Activated CD4-positive, alpha-beta T cell treated with anti-CD3 and anti-CD28 coated beads, Interleukin-2, amount 10 ng/mL, durations not matched to agents 24 days and 14 days (primary cell): ENCODE measurements at regions not wholly inside any gene's neighbourhood (a gene's known extent, or its start where the extent isn't known, plus 50 kb on each side); places are given as distances from the start of the nearest gene placed in this dataset.

ENCODE experiments used
- DNase-seq: peaks from one replicate; pipeline ENCODE4 v3.0.0; 2022
- H3K27ac Mint-ChIP-seq: one replicate; pipeline ENCODE4 v1.8.0; 2022; ENCODE audit warnings: mild to moderate bottlenecking, mixed read lengths
- H3K27me3 Mint-ChIP-seq: one replicate; pipeline ENCODE4 v1.8.0; 2022; ENCODE audit warnings: mixed read lengths
- H3K36me3 Mint-ChIP-seq: one replicate; pipeline ENCODE4 v1.8.0; 2022; ENCODE audit warnings: low read depth, mild to moderate bottlenecking, mixed read lengths
- H3K4me1 Mint-ChIP-seq: one replicate; pipeline ENCODE4 v1.8.0; 2021; ENCODE audit warnings: mixed read lengths
- H3K4me3 Mint-ChIP-seq: one replicate; pipeline ENCODE4 v1.8.0; 2022; ENCODE audit warnings: mild to moderate bottlenecking, moderate library complexity, mixed read lengths
- H3K9me3 Mint-ChIP-seq: one replicate; pipeline ENCODE4 v1.8.0; 2021; ENCODE audit warnings: mixed read lengths
- intact Hi-C: fragments of 100-400 bp; cut with micrococcal nuclease; formaldehyde crosslinking; loops from one replicate; pipeline ENCODE4 v1.15.1; 2023

GRCh38 chr9:11348366-11348765 lies 735.6 kb upstream of the PTPRD start:
- DNase-seq = no peak
- no peak overlapping the region for H3K27ac Mint-ChIP-seq
- peaks cover 26% of the 10 kb centered on the region for H3K9me3 Mint-ChIP-seq
- H3K36me3 Mint-ChIP-seq = no peaks in the 10 kb centered on the region
- no peak overlapping the region for H3K4me3 Mint-ChIP-seq
- H3K27me3 Mint-ChIP-seq = no peaks in the 10 kb centered on the region
- no peaks in the 10 kb centered on the region for H3K4me1 Mint-ChIP-seq
- intact Hi-C loops = no loop called here

DNA sequence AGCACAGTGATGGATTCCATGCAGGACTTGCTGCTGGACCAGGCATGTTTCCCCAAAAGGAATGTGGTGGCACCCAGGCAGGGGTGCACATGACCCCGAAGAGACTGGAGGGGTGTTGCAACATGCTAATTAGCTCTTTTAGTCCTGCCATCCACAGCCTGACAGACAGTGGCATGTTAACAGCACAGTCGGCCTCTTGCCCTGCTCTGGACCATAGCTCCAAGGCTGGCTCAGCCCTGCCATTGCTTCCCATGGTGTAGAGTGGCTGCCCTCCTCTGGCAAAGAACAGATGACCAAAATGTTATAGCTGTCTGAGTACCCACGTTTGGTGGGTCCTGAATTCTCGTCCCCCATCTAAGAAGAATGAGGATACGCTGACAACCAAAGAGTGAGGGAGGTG lies 736.4 kb upstream of the PTPRD start:
- H3K4me1 Mint-ChIP-seq = no peaks in the 10 kb centered on the region
- DNase-seq = no peak
- H3K9me3 Mint-ChIP-seq = peaks cover 26% of the 10 kb centered on the region
- H3K36me3 Mint-ChIP-seq = no peaks in the 10 kb centered on the region
- H3K4me3 Mint-ChIP-seq = no peak overlapping the region
- intact Hi-C loops = no loop called here
- no peak overlapping the region for H3K27ac Mint-ChIP-seq
- H3K27me3 Mint-ChIP-seq = no peaks in the 10 kb centered on the region

DNA sequence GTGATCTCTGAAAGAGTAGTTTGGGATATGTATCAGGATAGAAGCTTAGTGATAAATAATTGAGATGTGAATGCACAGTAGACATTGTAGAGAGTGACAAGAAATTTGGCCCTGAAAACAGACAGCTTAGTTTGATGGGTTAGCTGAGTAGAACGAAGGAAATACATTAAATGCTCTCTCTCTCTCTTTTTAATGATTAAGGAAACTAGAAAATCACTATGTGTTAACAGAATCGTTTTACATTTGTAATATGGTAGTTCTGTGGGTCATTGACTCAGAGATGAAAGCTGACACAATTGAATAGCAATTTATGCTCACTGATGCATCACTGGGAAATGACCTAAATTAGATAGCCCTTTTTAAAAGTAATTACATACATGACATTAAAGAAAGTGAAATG lies 739.8 kb upstream of the PTPRD start:
- peaks cover 13% of the 10 kb centered on the region for H3K9me3 Mint-ChIP-seq
- no peak overlapping the region for H3K27ac Mint-ChIP-seq
- H3K4me1 Mint-ChIP-seq = no peaks in the 10 kb centered on the region

DNA sequence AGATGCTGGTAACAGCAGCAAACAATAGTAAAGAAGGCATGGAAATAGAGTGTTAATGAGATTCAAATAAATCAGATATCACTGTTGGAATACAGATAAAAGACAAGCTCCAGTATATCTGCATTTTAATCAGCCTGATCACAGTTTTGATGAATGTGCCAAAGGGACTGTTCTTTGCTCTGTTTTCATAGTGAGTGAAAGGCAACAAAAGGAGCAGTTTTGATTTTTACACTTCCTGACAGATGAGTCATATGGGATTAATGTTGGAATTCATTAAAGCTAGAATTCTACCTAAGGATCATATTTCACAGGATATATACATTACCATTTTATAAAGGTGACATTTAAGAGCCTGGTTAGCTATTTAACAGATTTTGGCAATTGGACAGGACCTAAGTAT lies 743.3 kb upstream of the PTPRD start:
- Mint-ChIP-seq H3K27me3 (no peaks in the 10 kb centered on the region), H3K36me3 (no peaks in the 10 kb centered on the region), H3K27ac (no peak overlapping the region), H3K4me3 (no peak overlapping the region), H3K4me1 (no peaks in the 10 kb centered on the region), H3K9me3 (peaks cover 10% of the 10 kb centered on the region)
- DNase-seq = no peak
- intact Hi-C loops = no loop called here

More for the DNA sequence above, 739.8 kb upstream of the PTPRD start:
- DNase-seq = no peak
- Mint-ChIP-seq H3K27me3 (no peaks in the 10 kb centered on the region), H3K4me3 (no peak overlapping the region), H3K36me3 (no peaks in the 10 kb centered on the region)
- intact Hi-C loops = no loop called here

GRCh38 chr9:11366585-11367129 lies 753.9 kb upstream of the PTPRD start:
- Mint-ChIP-seq H3K27me3 (no peaks in the 10 kb centered on the region), H3K36me3 (no peaks in the 10 kb centered on the region)

DNA sequence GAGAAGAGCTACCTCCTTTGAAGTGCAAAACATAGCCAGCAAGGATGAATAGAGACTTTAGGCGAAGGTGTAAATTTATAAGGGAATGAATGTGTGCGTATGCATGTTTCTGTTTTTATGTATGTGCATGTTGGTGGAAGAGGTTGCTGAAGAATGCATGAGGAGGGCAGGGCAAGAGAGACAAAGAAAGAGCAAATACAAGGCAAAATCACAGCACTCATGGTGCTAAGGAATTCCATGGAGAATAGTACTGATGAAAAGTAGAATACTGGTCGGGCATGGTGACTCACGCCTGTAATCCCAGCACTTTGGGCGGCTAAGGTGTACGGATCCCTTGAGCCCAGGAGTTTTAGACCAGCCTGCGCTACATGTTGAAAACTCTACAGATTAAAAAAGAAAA lies 762.1 kb upstream of the PTPRD start:
- no peak for DNase-seq
- Mint-ChIP-seq H3K4me3 (no peak overlapping the region), H3K4me1 (no peaks in the 10 kb centered on the region), H3K27ac (no peak overlapping the region), H3K9me3 (peaks cover 10% of the 10 kb centered on the region), H3K36me3 (no peaks in the 10 kb centered on the region), H3K27me3 (no peaks in the 10 kb centered on the region)
- intact Hi-C loops = no loop called here

More at GRCh38 chr9:11366585-11367129, 753.9 kb upstream of the PTPRD start:
- intact Hi-C loops = no loop called here
- Mint-ChIP-seq H3K9me3 (peaks cover 9% of the 10 kb centered on the region), H3K27ac (no peak overlapping the region), H3K4me1 (no peaks in the 10 kb centered on the region), H3K4me3 (no peak overlapping the region)
- no peak for DNase-seq

DNA sequence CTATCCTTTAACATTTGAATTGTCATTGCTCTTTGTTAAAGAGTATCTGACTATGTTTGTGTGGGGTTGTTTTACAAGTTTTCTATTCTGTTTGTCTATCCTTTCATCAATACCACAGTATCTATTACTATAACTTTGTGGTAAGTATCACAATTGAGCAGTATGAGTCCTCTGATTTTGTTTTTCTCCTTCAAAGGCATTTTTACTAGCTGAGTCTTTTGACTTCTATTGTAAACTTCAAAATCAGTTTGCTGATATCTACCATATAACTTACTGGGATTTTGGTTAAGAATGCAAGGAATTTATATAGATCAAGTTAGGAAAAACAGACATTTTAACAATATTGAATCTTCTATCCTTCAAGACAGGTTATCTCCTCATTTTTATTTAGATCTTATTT lies 789.8 kb upstream of the PTPRD start:
- Mint-ChIP-seq H3K36me3 (no peaks in the 10 kb centered on the region), H3K27me3 (no peaks in the 10 kb centered on the region), H3K4me1 (no peaks in the 10 kb centered on the region), H3K27ac (no peak overlapping the region), H3K9me3 (peaks cover 19% of the 10 kb centered on the region), H3K4me3 (no peak overlapping the region)
- DNase-seq = no peak
- intact Hi-C loops = no loop called here

- Mint-ChIP-seq H3K4me1 (no peaks in the 10 kb centered on the region), H3K9me3 (peaks cover 3% of the 10 kb centered on the region), H3K27ac (no peak overlapping the region), H3K36me3 (no peaks in the 10 kb centered on the region), H3K27me3 (no peaks in the 10 kb centered on the region), H3K4me3 (no peak overlapping the region)
- no peak for DNase-seq
- intact Hi-C loops = no loop called here
Observed at GRCh38 chr9:11414241-11414640, 801.4 kb upstream of the PTPRD start.

DNA sequence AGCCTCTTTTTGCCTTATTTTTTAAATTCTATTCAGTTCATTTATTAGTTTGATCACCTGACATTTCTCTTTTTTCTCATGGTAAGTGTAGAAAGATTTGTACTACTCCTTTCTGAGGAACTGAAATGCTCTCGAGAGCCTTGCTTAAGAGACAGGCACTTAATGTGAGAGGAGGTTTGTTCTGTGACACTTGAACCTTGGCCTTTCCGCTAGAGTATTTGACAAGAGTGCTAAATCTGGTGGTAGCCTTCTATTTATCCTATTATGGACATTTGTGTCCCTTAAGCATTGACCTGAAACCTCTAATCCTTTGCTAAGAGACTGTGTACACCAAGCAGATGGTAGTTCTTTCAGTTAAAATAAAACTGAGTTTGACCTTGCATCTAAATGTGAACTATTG lies 805.0 kb upstream of the PTPRD start:
- DNase-seq = no peak
- Mint-ChIP-seq H3K9me3 (peaks cover 3% of the 10 kb centered on the region), H3K27me3 (no peaks in the 10 kb centered on the region), H3K36me3 (no peaks in the 10 kb centered on the region), H3K27ac (no peak overlapping the region), H3K4me1 (no peaks in the 10 kb centered on the region), H3K4me3 (no peak overlapping the region)
- intact Hi-C loops = no loop called here

DNA sequence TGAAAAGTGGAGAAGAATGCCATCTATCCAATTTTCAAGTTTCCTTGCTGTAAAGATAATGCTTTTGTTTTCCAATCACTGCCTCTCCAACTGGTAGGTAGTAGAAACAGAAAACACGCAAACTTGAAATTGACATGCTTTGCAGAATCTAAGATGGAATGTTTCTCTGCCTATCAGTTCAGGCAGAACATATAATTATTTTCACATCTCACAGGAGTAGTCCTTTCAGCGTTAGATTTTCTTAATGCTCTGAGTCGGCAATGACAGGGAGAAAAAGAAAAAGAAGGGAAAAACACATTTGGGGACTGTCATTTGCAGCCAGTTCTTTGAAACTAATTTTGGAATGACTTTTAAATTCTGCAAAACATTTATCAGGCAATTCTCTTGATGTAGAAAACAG lies 818.7 kb upstream of the PTPRD start:
- Mint-ChIP-seq H3K4me3 (no peak overlapping the region), H3K36me3 (no peaks in the 10 kb centered on the region), H3K4me1 (no peaks in the 10 kb centered on the region), H3K27me3 (no peaks in the 10 kb centered on the region), H3K27ac (no peak overlapping the region), H3K9me3 (peaks cover 3% of the 10 kb centered on the region)
- DNase-seq = no peak
- intact Hi-C loops = no loop called here

DNA sequence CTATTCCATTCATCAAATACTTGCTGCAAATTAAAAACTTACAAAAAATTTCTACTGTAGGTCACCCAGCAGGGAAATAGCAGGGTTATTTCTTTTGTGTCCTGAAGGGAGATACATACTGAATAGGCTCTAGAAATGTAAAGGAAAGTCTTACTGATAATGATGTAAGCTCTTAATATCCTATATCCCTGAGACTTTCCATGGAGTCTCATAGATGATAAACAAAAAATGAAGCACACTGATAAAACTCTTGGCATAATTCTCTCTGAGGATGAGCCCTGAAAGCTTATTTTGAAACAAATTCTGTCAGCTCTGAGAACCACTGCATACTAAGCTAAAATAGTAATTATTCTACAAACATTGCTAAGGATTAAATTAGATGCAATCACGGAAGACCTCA lies 819.6 kb upstream of the PTPRD start:
- H3K36me3 Mint-ChIP-seq = no peaks in the 10 kb centered on the region

GRCh38 chr9:11443631-11444030 lies 830.8 kb upstream of the PTPRD start:
- Mint-ChIP-seq H3K36me3 (no peaks in the 10 kb centered on the region), H3K4me3 (no peak overlapping the region)
- intact Hi-C loops = no loop called here

More for the DNA sequence above, 819.6 kb upstream of the PTPRD start:
- no peaks in the 10 kb centered on the region for H3K4me1 Mint-ChIP-seq
- peaks cover 3% of the 10 kb centered on the region for H3K9me3 Mint-ChIP-seq
- DNase-seq = no peak
- H3K4me3 Mint-ChIP-seq = no peak overlapping the region
- intact Hi-C loops = no loop called here
- no peak overlapping the region for H3K27ac Mint-ChIP-seq
- no peaks in the 10 kb centered on the region for H3K27me3 Mint-ChIP-seq

GRCh38 chr9:11457825-11458790 lies 845.3 kb upstream of the PTPRD start:
- H3K36me3 Mint-ChIP-seq = no peaks in the 10 kb centered on the region
- peaks cover 4% of the 10 kb centered on the region for H3K9me3 Mint-ChIP-seq
- H3K4me1 Mint-ChIP-seq = no peaks in the 10 kb centered on the region
- no peak for DNase-seq
- H3K27me3 Mint-ChIP-seq = no peaks in the 10 kb centered on the region
- intact Hi-C loops = no loop called here
- H3K27ac Mint-ChIP-seq = no peak overlapping the region
- no peak overlapping the region for H3K4me3 Mint-ChIP-seq

More at GRCh38 chr9:11443631-11444030, 830.8 kb upstream of the PTPRD start:
- no peaks in the 10 kb centered on the region for H3K27me3 Mint-ChIP-seq
- no peak for DNase-seq
- no peaks in the 10 kb centered on the region for H3K4me1 Mint-ChIP-seq
- H3K27ac Mint-ChIP-seq = no peak overlapping the region
- peaks cover 22% of the 10 kb centered on the region for H3K9me3 Mint-ChIP-seq

DNA sequence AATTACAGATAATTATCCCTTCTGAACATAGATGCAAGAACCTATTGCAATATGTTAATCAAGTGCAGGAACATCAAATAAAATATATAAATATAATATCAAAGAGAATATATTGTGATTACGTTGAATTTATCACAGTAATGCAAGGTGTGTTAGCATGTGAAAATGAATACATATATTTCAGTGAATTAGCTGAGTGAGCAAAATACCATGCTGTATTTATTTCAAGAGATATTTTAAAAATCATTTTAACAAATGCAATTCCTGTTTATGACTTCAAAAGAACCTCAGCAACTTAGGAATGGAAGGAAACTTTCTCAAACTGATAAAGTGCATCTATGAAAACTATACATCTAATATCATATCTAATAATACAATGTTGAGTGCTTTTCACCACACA lies 856.9 kb upstream of the PTPRD start:
- Mint-ChIP-seq H3K4me1 (no peaks in the 10 kb centered on the region), H3K4me3 (no peak overlapping the region), H3K27ac (no peak overlapping the region), H3K9me3 (no peaks in the 10 kb centered on the region), H3K36me3 (no peaks in the 10 kb centered on the region), H3K27me3 (no peaks in the 10 kb centered on the region)
- no peak for DNase-seq
- intact Hi-C loops = no loop called here
